ENCODE measurements at regions not wholly inside any gene's neighbourhood (a gene's known extent, or its start where the extent isn't known, plus 50 kb on each side); places are given as distances from the start of the nearest gene placed in this dataset.

- no peak for TF ChIP-seq E4F1 (CRISPR knock-in tag; IDR thresholded peaks at IDR 0.05; ENCODE audit: borderline replicate concordance)
These were observed 823.7 kb upstream of the MAN1A1 start (continued) for GRCh38 chr6:120173250-120173649.

GRCh38 chr6:120164531-120164930 lies 815.0 kb upstream of the MAN1A1 start:
- H3K4me3 ChIP-seq: no peak overlapping the region
- no peak for TF ChIP-seq ZNF830 (CRISPR knock-in tag; IDR thresholded peaks at IDR 0.05)
- TF ChIP-seq SETDB1 (IDR thresholded peaks at IDR 0.05; ENCODE audit: low read length): no peak
- TF ChIP-seq SNAPC5 (CRISPR knock-in tag; IDR thresholded peaks at IDR 0.05): no peak
- no peak for TF ChIP-seq PTTG1 (tag; IDR thresholded peaks at IDR 0.05; ENCODE audit: low read depth)
- TF ChIP-seq JUN (IDR thresholded peaks at IDR 0.05; ENCODE audit: borderline replicate concordance, low read depth, low read length): no peak
- TF ChIP-seq JUN (CRISPR knock-in tag; IDR thresholded peaks at IDR 0.05; ENCODE audit: borderline replicate concordance): no peak
- no peak for TF ChIP-seq CTCF (IDR thresholded peaks at IDR 0.05 in 2 of 3, conservative IDR thresholded peaks at IDR 0.05 in 1 of 3; ENCODE audit: insufficient read depth in 2 of 3, low read depth in 1 of 3, low read length in 3 of 3)
- TF ChIP-seq SAFB2 (IDR thresholded peaks at IDR 0.05; ENCODE audit: borderline replicate concordance, low read depth, low read length, severe bottlenecking): no peak
- intact Hi-C loops (cut with micrococcal nuclease) (no loop called here), in situ Hi-C loops (cut with MboI) (no loop called here)
- H3K36me3 ChIP-seq (ENCODE audit: control insufficient read depth, insufficient read depth, low read length): no peaks in the 10 kb centered on the region
- H3K9me3 ChIP-seq (replicated peaks; ENCODE audit: control insufficient read depth, insufficient read depth, low read depth, low read length): no peaks in the 10 kb centered on the region
- WGBS (ENCODE audit: insufficient coverage, low coverage, missing lambda C conversion rate): 5% methylated on average over 4 of the region's 4 CpGs
- no peaks in the 10 kb centered on the region for H3K9me1 ChIP-seq (ENCODE audit: control insufficient read depth, insufficient read depth, low read length)
- H2AFZ ChIP-seq (ENCODE audit: low read depth, low read length): no peak overlapping the region
- H3K27ac ChIP-seq (ENCODE audit: extremely low read depth, low read depth, low read length): no peak overlapping the region
- no TSS peak for BruUV-seq (replicated peaks)
- no peak overlapping the region for H3K9ac ChIP-seq (ENCODE audit: insufficient read depth in 1 of 2, low read depth in 2 of 2, low read length in 2 of 2)
- DNase-seq (ENCODE audit: extremely low read depth in 1 of 4, low spot score in 3 of 4) (no peak), FAIRE-seq (no peak), ATAC-seq (no peak)
- H3K4me2 ChIP-seq (ENCODE audit: insufficient read depth, low read length): no peak overlapping the region
- CTCF ChIA-PET (ENCODE audit: low intra/inter-chr PET ratio): no interaction called here
- POLR2A ChIA-PET: no interaction called here
- H3K79me2 ChIP-seq (ENCODE audit: control insufficient read depth, insufficient read depth, low read length): no peaks in the 10 kb centered on the region
- no peaks in the 10 kb centered on the region for H4K20me1 ChIP-seq (replicated peaks; ENCODE audit: control insufficient read depth, insufficient read depth, low read length)
- H3K4me1 ChIP-seq (replicated peaks in 1 of 2; ENCODE audit: control insufficient read depth in 2 of 2, insufficient read depth in 2 of 2, low read length in 2 of 2): no peaks in the 10 kb centered on the region
- no peaks in the 10 kb centered on the region for H3K27me3 ChIP-seq (ENCODE audit: control insufficient read depth in 2 of 2, insufficient read depth in 2 of 2, low read length in 2 of 2)
